ENCODE measurements at regions not wholly inside any gene's neighbourhood (a gene's known extent, or its start where the extent isn't known, plus 50 kb on each side); places are given as distances from the start of the nearest gene placed in this dataset.

GRCh38 chr2:239689985-239690384, 289.2 kb upstream of the HDAC4 start:
- DNase-seq (ENCODE audit: low read depth): no peak

- no peak for DNase-seq (ENCODE audit: low read depth)
These were observed 288.6 kb upstream of the HDAC4 start for GRCh38 chr2:239689410-239689809.

- DNase-seq (ENCODE audit: low read depth): no peak
These were observed 288.0 kb upstream of the HDAC4 start for GRCh38 chr2:239688840-239689239.

GRCh38 chr2:239688122-239688681, 287.4 kb upstream of the HDAC4 start:
- DNase-seq (ENCODE audit: low read depth): no peak

GRCh38 chr2:239687441-239687840, 286.6 kb upstream of the HDAC4 start:
- no peak for DNase-seq (ENCODE audit: low read depth)

- DNase-seq (ENCODE audit: low read depth): no peak
These were observed 285.1 kb upstream of the HDAC4 start for GRCh38 chr2:239685965-239686364.

- no peak for DNase-seq (ENCODE audit: low read depth)
These were observed 284.7 kb upstream of the HDAC4 start for GRCh38 chr2:239685556-239685955.

- DNase-seq (ENCODE audit: low read depth): no peak
These were observed 284.2 kb upstream of the HDAC4 start for GRCh38 chr2:239684996-239685395.

- no peak for DNase-seq (ENCODE audit: low read depth)
These were observed 283.5 kb upstream of the HDAC4 start for GRCh38 chr2:239684271-239684810.

- DNase-seq (ENCODE audit: low read depth): no peak
These were observed 281.7 kb upstream of the HDAC4 start for GRCh38 chr2:239682518-239682917.

GRCh38 chr2:239679755-239680154, 278.9 kb upstream of the HDAC4 start:
- DNase-seq (ENCODE audit: low read depth): no peak

GRCh38 chr2:239678666-239679296, 278.0 kb upstream of the HDAC4 start:
- DNase-seq (ENCODE audit: low read depth): no peak

- no peak for DNase-seq (ENCODE audit: low read depth)
These were observed 277.3 kb upstream of the HDAC4 start for GRCh38 chr2:239678186-239678490.

GRCh38 chr2:239677453-239678185, 276.8 kb upstream of the HDAC4 start:
- no peak for DNase-seq (ENCODE audit: low read depth)

GRCh38 chr2:239676716-239677452, 276.1 kb upstream of the HDAC4 start:
- DNase-seq (ENCODE audit: low read depth): no peak

GRCh38 chr2:239675826-239676715, 275.3 kb upstream of the HDAC4 start:
- DNase-seq (ENCODE audit: low read depth): no peak

GRCh38 chr2:239674981-239675825, 274.4 kb upstream of the HDAC4 start:
- DNase-seq (ENCODE audit: low read depth): no peak

GRCh38 chr2:239674101-239674980, 273.5 kb upstream of the HDAC4 start:
- DNase-seq (ENCODE audit: low read depth): no peak

GRCh38 chr2:239673641-239674040, 272.8 kb upstream of the HDAC4 start:
- DNase-seq (ENCODE audit: low read depth): no peak
